ENCODE measurements at regions not wholly inside any gene's neighbourhood (a gene's known extent, or its start where the extent isn't known, plus 50 kb on each side); places are given as distances from the start of the nearest gene placed in this dataset.

DNA sequence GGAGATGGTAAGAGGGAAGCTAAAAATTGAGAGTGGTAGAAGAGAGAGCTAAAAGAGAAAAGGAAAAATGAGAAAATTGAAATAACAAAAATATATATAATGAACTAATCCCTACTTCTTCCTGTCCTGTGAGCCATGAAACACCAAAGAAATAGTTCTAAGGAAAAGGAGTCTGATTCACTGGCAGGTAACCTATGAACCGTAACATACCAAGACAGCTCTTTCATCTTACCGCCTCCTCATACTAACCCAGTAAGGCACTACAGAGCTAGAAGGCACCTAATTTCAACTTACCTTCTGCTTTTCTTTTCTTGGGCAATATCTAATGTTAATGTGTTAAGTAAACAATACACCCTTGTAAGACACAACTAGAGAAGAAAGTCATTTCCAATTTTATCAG is 297.7 kb upstream of the DIAPH2 start:
- ATAC-seq (no peak), DNase-seq (ENCODE audit: low spot score) (no peak), FAIRE-seq (no peak)
- 92% methylated on average over 2 of the region's 2 CpGs for WGBS (ENCODE audit: low lambda C conversion rate)
- Histone ChIP-seq H3K4me1 (ENCODE audit: insufficient read depth, low read length) (no peaks in the 10 kb centered on the region), H3K4me2 (ENCODE audit: low read depth, low read length) (no peak overlapping the region), H3K27me3 (ENCODE audit: control insufficient read depth in 1 of 2, insufficient read depth in 2 of 2, low read length in 2 of 2) (no peaks in the 10 kb centered on the region), H3K4me3 (replicated peaks in 1 of 3; ENCODE audit: insufficient read depth in 1 of 3, low read depth in 2 of 3, low read length in 3 of 3) (no peak overlapping the region), H3K9me3 (ENCODE audit: low read length) (no peaks in the 10 kb centered on the region), H3K36me3 (replicated peaks in 1 of 2; ENCODE audit: control insufficient read depth in 1 of 2, insufficient read depth in 2 of 2, low read length in 2 of 2) (no peaks in the 10 kb centered on the region), H3K9ac (ENCODE audit: insufficient read depth, low read depth, low read length) (no peak overlapping the region), H3K79me2 (ENCODE audit: insufficient read depth, low read length) (no peaks in the 10 kb centered on the region), H3K27ac (ENCODE audit: extremely low read length, insufficient read depth, low read length) (no peak overlapping the region), H4K20me1 (ENCODE audit: insufficient read depth, low read length) (no peaks in the 10 kb centered on the region), H2AFZ (ENCODE audit: low read length) (no peak overlapping the region)
- CTCF ChIA-PET (ENCODE audit: low intra/inter-chr PET ratio, low total read pairs), result no interaction called here
- intact Hi-C loops (cut with micrococcal nuclease; ENCODE audit: unreplicated experiment) (no loop called here), in situ Hi-C loops (cut with HindIII; ENCODE audit: extremely low pct_ligation_motif_present, low pct_unique_long_range_greater_than_20kb) (no loop called here)
- TF ChIP-seq MIER2 (CRISPR knock-in tag; IDR thresholded peaks at IDR 0.05) (no peak), RARA (CRISPR knock-in tag; IDR thresholded peaks at IDR 0.05) (no peak), STAG1 (CRISPR knock-in tag; IDR thresholded peaks at IDR 0.05) (no peak), GATAD1 (CRISPR knock-in tag; IDR thresholded peaks at IDR 0.05) (no peak), SAP130 (CRISPR knock-in tag; IDR thresholded peaks at IDR 0.05; ENCODE audit: low read depth) (no peak), TOPORS (CRISPR knock-in tag; IDR thresholded peaks at IDR 0.05) (no peak), CEBPG (CRISPR knock-in tag; IDR thresholded peaks at IDR 0.05) (no peak)
- TF ChIP-seq, protein P1, sequence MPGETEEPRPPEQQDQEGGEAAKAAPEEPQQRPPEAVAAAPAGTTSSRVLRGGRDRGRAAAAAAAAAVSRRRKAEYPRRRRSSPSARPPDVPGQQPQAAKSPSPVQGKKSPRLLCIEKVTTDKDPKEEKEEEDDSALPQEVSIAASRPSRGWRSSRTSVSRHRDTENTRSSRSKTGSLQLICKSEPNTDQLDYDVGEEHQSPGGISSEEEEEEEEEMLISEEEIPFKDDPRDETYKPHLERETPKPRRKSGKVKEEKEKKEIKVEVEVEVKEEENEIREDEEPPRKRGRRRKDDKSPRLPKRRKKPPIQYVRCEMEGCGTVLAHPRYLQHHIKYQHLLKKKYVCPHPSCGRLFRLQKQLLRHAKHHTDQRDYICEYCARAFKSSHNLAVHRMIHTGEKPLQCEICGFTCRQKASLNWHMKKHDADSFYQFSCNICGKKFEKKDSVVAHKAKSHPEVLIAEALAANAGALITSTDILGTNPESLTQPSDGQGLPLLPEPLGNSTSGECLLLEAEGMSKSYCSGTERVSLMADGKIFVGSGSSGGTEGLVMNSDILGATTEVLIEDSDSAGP (CRISPR knock-in tag; IDR thresholded peaks at IDR 0.05; ENCODE audit: borderline replicate concordance), result no peak
- TF ChIP-seq, protein P2, sequence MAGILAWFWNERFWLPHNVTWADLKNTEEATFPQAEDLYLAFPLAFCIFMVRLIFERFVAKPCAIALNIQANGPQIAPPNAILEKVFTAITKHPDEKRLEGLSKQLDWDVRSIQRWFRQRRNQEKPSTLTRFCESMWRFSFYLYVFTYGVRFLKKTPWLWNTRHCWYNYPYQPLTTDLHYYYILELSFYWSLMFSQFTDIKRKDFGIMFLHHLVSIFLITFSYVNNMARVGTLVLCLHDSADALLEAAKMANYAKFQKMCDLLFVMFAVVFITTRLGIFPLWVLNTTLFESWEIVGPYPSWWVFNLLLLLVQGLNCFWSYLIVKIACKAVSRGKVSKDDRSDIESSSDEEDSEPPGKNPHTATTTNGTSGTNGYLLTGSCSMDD (CRISPR knock-in tag; IDR thresholded peaks at IDR 0.05), result no peak
- TF ChIP-seq, protein P3, sequence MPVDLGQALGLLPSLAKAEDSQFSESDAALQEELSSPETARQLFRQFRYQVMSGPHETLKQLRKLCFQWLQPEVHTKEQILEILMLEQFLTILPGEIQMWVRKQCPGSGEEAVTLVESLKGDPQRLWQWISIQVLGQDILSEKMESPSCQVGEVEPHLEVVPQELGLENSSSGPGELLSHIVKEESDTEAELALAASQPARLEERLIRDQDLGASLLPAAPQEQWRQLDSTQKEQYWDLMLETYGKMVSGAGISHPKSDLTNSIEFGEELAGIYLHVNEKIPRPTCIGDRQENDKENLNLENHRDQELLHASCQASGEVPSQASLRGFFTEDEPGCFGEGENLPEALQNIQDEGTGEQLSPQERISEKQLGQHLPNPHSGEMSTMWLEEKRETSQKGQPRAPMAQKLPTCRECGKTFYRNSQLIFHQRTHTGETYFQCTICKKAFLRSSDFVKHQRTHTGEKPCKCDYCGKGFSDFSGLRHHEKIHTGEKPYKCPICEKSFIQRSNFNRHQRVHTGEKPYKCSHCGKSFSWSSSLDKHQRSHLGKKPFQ (CRISPR knock-in tag; IDR thresholded peaks at IDR 0.05; ENCODE audit: insufficient replicate concordance), result no peak
- BruUV-seq (replicated peaks), result no TSS peak
- POLR2A ChIA-PET, result no interaction called here
